Kidney capillary endothelial cell (primary cell): ENCODE measurements at regions not wholly inside any gene's neighbourhood (a gene's known extent, or its start where the extent isn't known, plus 50 kb on each side); places are given as distances from the start of the nearest gene placed in this dataset.
"Not testable (repeated sequence)": the region's sequence is repeated elsewhere in the genome, so short reads cannot be mapped to it uniquely, and the experiment has no call there.

Experiments
- DNase-seq: peaks from one replicate; pipeline ENCODE4 v3.0.0-alpha.2; 2018; ENCODE audit warnings: low spot score

- no peak for DNase-seq
Observed at GRCh38 chr16:50449800-50450199, 81.0 kb upstream of the BRD7 start.

- DNase-seq = no peak
Observed at GRCh38 chr16:50448981-50449380, 80.2 kb upstream of the BRD7 start.

- no peak for DNase-seq
Observed at GRCh38 chr16:50448522-50448921, 79.7 kb upstream of the BRD7 start.

- DNase-seq = not testable (repeated sequence)
Observed at GRCh38 chr16:50447386-50447785, 78.6 kb upstream of the BRD7 start.

- DNase-seq = no peak
Observed at GRCh38 chr16:50446861-50447260, 78.1 kb upstream of the BRD7 start.

- no peak for DNase-seq
Observed at GRCh38 chr16:50445621-50446555, 77.1 kb upstream of the BRD7 start.

GRCh38 chr16:50444526-50444925, 75.7 kb upstream of the BRD7 start:
- no peak for DNase-seq

- no peak for DNase-seq
Observed at GRCh38 chr16:50442221-50442620, 73.4 kb upstream of the BRD7 start.

GRCh38 chr16:50441486-50442157, 72.8 kb upstream of the BRD7 start:
- DNase-seq = no peak

GRCh38 chr16:50440991-50441390, 72.2 kb upstream of the BRD7 start:
- DNase-seq = no peak

- DNase-seq = no peak
Observed at GRCh38 chr16:50440531-50440930, 71.7 kb upstream of the BRD7 start.

GRCh38 chr16:50437769-50438437, 69.1 kb upstream of the BRD7 start:
- no peak for DNase-seq

- no peak for DNase-seq
Observed at GRCh38 chr16:50436271-50436670, 67.5 kb upstream of the BRD7 start.

- DNase-seq = no peak
Observed at GRCh38 chr16:50434872-50435478, 66.2 kb upstream of the BRD7 start.

GRCh38 chr16:50430076-50430475, 61.3 kb upstream of the BRD7 start:
- no peak for DNase-seq

GRCh38 chr16:50428742-50429141, 60.0 kb upstream of the BRD7 start:
- no peak for DNase-seq

- DNase-seq = peak; percentile 47
Observed at GRCh38 chr16:50428116-50428515, 59.3 kb upstream of the BRD7 start.

- no peak for DNase-seq
Observed at GRCh38 chr16:50427107-50427506, 58.3 kb upstream of the BRD7 start.

GRCh38 chr16:50425648-50426047, 56.9 kb upstream of the BRD7 start:
- DNase-seq = no peak

- DNase-seq = no peak
Observed at GRCh38 chr16:50425044-50425443, 56.3 kb upstream of the BRD7 start.

- DNase-seq = no peak
Observed at GRCh38 chr16:50422926-50423325, 54.1 kb upstream of the BRD7 start.

GRCh38 chr16:50419116-50419515, 50.3 kb upstream of the BRD7 start:
- DNase-seq = no peak
